ENCODE measurements at regions not wholly inside any gene's neighbourhood (a gene's known extent, or its start where the extent isn't known, plus 50 kb on each side); places are given as distances from the start of the nearest gene placed in this dataset.

DNA sequence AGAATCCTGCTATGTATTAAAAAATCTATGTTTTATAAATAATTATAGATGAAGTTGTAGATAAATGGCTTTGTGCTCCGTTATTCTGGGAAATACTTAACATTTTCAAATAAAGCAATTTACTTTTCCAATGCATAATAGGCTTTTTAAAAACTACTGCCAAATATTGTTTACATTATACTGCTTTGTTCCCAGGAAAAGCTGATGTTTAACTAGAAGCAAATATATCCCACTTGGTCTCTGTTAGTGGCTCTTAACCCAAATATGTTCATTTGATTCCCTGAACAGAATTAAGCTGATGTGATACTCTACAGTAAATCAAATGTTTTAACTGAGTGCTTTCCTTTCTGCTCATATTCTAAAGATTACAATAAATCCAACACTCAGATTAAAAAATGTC is 326.3 kb downstream of the SLCO4C1 start:
- H3K4me3 ChIP-seq (ENCODE audit: low read length) = no peak overlapping the region
- H3K4me2 ChIP-seq (ENCODE audit: low read length) = no peak overlapping the region
- H3K27ac ChIP-seq (ENCODE audit: low read length) = no peak overlapping the region
- H3K79me2 ChIP-seq (ENCODE audit: low read length) = no peaks in the 10 kb centered on the region
- H3K4me1 ChIP-seq (ENCODE audit: low read length) = no peaks in the 10 kb centered on the region
- no peak overlapping the region for H2AFZ ChIP-seq (ENCODE audit: low read depth, low read length)
- no peaks in the 10 kb centered on the region for H3K36me3 ChIP-seq (replicated peaks; ENCODE audit: low read depth, low read length)
- H3K9ac ChIP-seq (ENCODE audit: low read length) = no peak overlapping the region
- no peaks in the 10 kb centered on the region for H3K9me3 ChIP-seq (ENCODE audit: insufficient read depth, low read length)
- TF ChIP-seq EZH2phosphoT487 (IDR thresholded peaks at IDR 0.05; ENCODE audit: low read depth) = no peak
- no peaks in the 10 kb centered on the region for H3K27me3 ChIP-seq (ENCODE audit: low read depth, low read length)
- H4K20me1 ChIP-seq (ENCODE audit: insufficient read depth, low read length) = no peaks in the 10 kb centered on the region

DNA sequence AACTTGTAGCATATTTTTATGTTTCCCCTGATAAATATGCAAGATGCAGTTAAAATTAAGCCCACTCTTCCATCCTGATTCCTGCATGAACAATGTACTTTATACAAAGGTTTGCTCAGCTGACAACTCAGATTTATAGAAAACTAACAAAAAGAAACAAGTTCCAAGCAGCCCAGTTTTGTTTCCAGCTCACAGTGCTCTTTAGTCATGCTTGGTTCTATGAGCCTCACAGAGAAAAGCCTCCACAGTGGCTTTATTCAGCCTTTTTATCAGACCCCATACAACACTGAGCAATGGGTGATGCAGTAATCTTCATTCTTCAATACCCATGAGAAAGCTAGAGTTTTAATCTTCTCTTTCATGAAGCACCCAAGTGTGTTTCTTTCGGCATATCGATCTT is 329.6 kb downstream of the SLCO4C1 start:
- Histone ChIP-seq H4K20me1 (ENCODE audit: insufficient read depth, low read length) (no peaks in the 10 kb centered on the region), H2AFZ (ENCODE audit: low read depth, low read length) (no peak overlapping the region), H3K9ac (ENCODE audit: low read length) (no peak overlapping the region), H3K4me2 (ENCODE audit: low read length) (no peak overlapping the region), H3K79me2 (ENCODE audit: low read length) (no peaks in the 10 kb centered on the region), H3K27me3 (ENCODE audit: low read depth, low read length) (no peaks in the 10 kb centered on the region), H3K9me3 (ENCODE audit: insufficient read depth, low read length) (no peaks in the 10 kb centered on the region), H3K36me3 (replicated peaks; ENCODE audit: low read depth, low read length) (no peaks in the 10 kb centered on the region), H3K4me1 (ENCODE audit: low read length) (no peaks in the 10 kb centered on the region), H3K4me3 (ENCODE audit: low read length) (no peak overlapping the region), H3K27ac (ENCODE audit: low read length) (no peak overlapping the region)
- TF ChIP-seq, protein P1, sequence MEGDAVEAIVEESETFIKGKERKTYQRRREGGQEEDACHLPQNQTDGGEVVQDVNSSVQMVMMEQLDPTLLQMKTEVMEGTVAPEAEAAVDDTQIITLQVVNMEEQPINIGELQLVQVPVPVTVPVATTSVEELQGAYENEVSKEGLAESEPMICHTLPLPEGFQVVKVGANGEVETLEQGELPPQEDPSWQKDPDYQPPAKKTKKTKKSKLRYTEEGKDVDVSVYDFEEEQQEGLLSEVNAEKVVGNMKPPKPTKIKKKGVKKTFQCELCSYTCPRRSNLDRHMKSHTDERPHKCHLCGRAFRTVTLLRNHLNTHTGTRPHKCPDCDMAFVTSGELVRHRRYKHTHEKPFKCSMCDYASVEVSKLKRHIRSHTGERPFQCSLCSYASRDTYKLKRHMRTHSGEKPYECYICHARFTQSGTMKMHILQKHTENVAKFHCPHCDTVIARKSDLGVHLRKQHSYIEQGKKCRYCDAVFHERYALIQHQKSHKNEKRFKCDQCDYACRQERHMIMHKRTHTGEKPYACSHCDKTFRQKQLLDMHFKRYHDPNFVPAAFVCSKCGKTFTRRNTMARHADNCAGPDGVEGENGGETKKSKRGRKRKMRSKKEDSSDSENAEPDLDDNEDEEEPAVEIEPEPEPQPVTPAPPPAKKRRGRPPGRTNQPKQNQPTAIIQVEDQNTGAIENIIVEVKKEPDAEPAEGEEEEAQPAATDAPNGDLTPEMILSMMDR (IDR thresholded peaks at IDR 0.05; ENCODE audit: low read depth, low read length) = no peak
- no peak for TF ChIP-seq EZH2phosphoT487 (IDR thresholded peaks at IDR 0.05; ENCODE audit: low read depth)

DNA sequence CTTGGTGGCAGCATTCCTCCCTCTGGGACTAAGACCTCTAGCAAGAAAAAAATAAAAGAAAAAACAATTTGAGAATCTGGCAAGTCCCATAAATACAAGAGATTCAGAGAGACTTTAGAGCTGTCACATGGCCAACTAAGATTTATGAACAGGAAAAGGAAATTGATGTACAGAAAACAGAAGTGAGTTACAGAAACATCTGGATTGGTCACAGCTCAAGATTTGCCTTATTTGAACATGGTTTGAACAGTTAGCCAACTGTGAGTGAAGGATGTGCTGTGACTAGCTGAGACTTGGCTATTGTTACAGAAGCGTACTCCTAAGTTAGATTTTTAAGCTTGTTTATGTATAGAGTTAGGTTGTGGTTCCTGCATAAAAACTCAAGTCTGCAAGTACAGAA is 340.2 kb downstream of the SLCO4C1 start:
- no peak overlapping the region for H3K9ac ChIP-seq (ENCODE audit: low read length)
- H3K27ac ChIP-seq (ENCODE audit: low read length) = no peak overlapping the region
- H4K20me1 ChIP-seq (ENCODE audit: insufficient read depth, low read length) = no peaks in the 10 kb centered on the region
- H3K36me3 ChIP-seq (replicated peaks; ENCODE audit: low read depth, low read length) = no peaks in the 10 kb centered on the region
- no peaks in the 10 kb centered on the region for H3K4me1 ChIP-seq (ENCODE audit: low read length)
- H3K27me3 ChIP-seq (ENCODE audit: low read depth, low read length) = no peaks in the 10 kb centered on the region
- no peak overlapping the region for H2AFZ ChIP-seq (ENCODE audit: low read depth, low read length)
- no peak overlapping the region for H3K4me2 ChIP-seq (ENCODE audit: low read length)
- no peaks in the 10 kb centered on the region for H3K9me3 ChIP-seq (ENCODE audit: insufficient read depth, low read length)
- H3K4me3 ChIP-seq (ENCODE audit: low read length) = no peak overlapping the region
- no peak for TF ChIP-seq EZH2phosphoT487 (IDR thresholded peaks at IDR 0.05; ENCODE audit: low read depth)
- TF ChIP-seq, protein P1 (IDR thresholded peaks at IDR 0.05; ENCODE audit: low read depth, low read length) = no peak
- no peaks in the 10 kb centered on the region for H3K79me2 ChIP-seq (ENCODE audit: low read length)

DNA sequence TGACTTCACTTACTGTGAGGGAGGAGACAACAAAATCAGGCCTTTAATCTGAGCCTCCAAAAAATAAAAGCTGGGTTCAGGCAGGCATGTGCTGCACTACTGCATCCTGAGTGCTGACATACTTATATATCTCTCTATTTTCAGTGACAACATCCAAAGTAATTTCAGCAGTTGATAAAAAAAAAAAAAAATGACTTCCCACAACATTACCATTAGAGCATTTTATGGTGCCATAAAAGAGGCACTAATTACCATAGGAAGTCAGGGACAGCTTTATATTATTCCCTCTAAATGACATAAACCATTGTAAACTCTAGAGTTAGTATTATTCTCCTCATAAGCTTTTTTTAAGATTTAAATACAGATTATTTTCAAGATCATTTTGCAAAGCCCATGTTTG is 346.1 kb downstream of the SLCO4C1 start:
- Histone ChIP-seq H4K20me1 (ENCODE audit: insufficient read depth, low read length) (no peaks in the 10 kb centered on the region), H3K79me2 (ENCODE audit: low read length) (no peaks in the 10 kb centered on the region), H3K27me3 (ENCODE audit: low read depth, low read length) (no peaks in the 10 kb centered on the region), H3K4me3 (ENCODE audit: low read length) (no peak overlapping the region), H3K4me2 (ENCODE audit: low read length) (no peak overlapping the region), H3K9ac (ENCODE audit: low read length) (no peak overlapping the region), H2AFZ (ENCODE audit: low read depth, low read length) (no peak overlapping the region), H3K36me3 (replicated peaks; ENCODE audit: low read depth, low read length) (no peaks in the 10 kb centered on the region), H3K4me1 (ENCODE audit: low read length) (no peaks in the 10 kb centered on the region), H3K27ac (ENCODE audit: low read length) (no peak overlapping the region), H3K9me3 (ENCODE audit: insufficient read depth, low read length) (no peaks in the 10 kb centered on the region)
- TF ChIP-seq, protein P1 (IDR thresholded peaks at IDR 0.05; ENCODE audit: low read depth, low read length) = no peak
- TF ChIP-seq EZH2phosphoT487 (IDR thresholded peaks at IDR 0.05; ENCODE audit: low read depth) = no peak

DNA sequence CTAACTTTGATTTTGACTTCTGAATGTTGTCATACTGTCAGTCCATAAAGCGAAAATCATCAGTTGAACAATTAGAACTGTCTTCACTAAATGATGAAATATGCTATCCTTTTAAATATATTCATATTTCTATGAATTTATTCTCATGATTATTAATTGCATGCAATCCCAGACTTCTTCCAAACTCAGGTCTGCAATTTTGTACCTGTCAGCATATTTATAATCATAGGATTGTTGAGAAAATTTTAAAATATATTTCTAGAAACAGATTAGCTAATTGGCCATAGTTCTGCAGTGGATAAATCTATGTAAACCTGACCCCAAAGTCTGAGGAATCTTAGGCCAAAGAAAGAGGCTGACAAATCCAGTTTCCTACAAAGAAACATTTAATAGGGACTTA is 347.5 kb downstream of the SLCO4C1 start:
- no peaks in the 10 kb centered on the region for H3K9me3 ChIP-seq (ENCODE audit: insufficient read depth, low read length)
- no peaks in the 10 kb centered on the region for H3K27me3 ChIP-seq (ENCODE audit: low read depth, low read length)
- H3K36me3 ChIP-seq (replicated peaks; ENCODE audit: low read depth, low read length) = no peaks in the 10 kb centered on the region
- H3K4me3 ChIP-seq (ENCODE audit: low read length) = no peak overlapping the region
- H3K27ac ChIP-seq (ENCODE audit: low read length) = no peak overlapping the region
- peaks cover 7% of the 10 kb centered on the region for H3K4me1 ChIP-seq (ENCODE audit: low read length)
- H3K9ac ChIP-seq (ENCODE audit: low read length) = no peak overlapping the region
- no peak for TF ChIP-seq EZH2phosphoT487 (IDR thresholded peaks at IDR 0.05; ENCODE audit: low read depth)
- TF ChIP-seq, protein P1 (IDR thresholded peaks at IDR 0.05; ENCODE audit: low read depth, low read length) = no peak
- no peak overlapping the region for H3K4me2 ChIP-seq (ENCODE audit: low read length)
- no peaks in the 10 kb centered on the region for H4K20me1 ChIP-seq (ENCODE audit: insufficient read depth, low read length)
- H2AFZ ChIP-seq (ENCODE audit: low read depth, low read length) = no peak overlapping the region
- H3K79me2 ChIP-seq (ENCODE audit: low read length) = no peaks in the 10 kb centered on the region

All from OCI-LY3 (cell line).